Immature natural killer cell (primary cell): ENCODE measurements at regions not wholly inside any gene's neighbourhood (a gene's known extent, or its start where the extent isn't known, plus 50 kb on each side); places are given as distances from the start of the nearest gene placed in this dataset.

Source experiments
- DNase-seq, 3 donors: peaks; one replicate each; pipeline ENCODE4 v3.0.0; 2022; ENCODE audit warnings: mixed read lengths in 1 of 3
- H3K27ac Mint-ChIP-seq, 6 donors: one replicate each; pipeline ENCODE4 v1.8.0; 2020; ENCODE audit warnings: mixed read lengths in 6 of 6, mild to moderate bottlenecking in 5 of 6, inconsistent platforms in 4 of 6, moderate library complexity in 3 of 6
- H3K27me3 Mint-ChIP-seq, 3 donors: one replicate each; pipeline ENCODE4 v1.8.0; 2020 to 2021; ENCODE audit warnings: low read depth in 3 of 3, mild to moderate bottlenecking in 3 of 3, mixed read lengths in 3 of 3, moderate library complexity in 3 of 3, inconsistent platforms in 1 of 3
- H3K36me3 Mint-ChIP-seq, 3 donors: one replicate each; pipeline ENCODE4 v1.8.0; 2020; ENCODE audit warnings: mixed read lengths in 3 of 3, inconsistent platforms in 2 of 3, mild to moderate bottlenecking in 2 of 3
- H3K4me1 Mint-ChIP-seq, 2 donors: one replicate each; pipeline ENCODE4 v1.8.0; 2020; ENCODE audit warnings: inconsistent platforms in 2 of 2, mild to moderate bottlenecking in 2 of 2, mixed read lengths in 2 of 2, moderate library complexity in 1 of 2
- H3K4me3 Mint-ChIP-seq, 5 donors: one replicate each; pipeline ENCODE4 v1.8.0; 2020; ENCODE audit warnings: mild to moderate bottlenecking in 5 of 5, mixed read lengths in 5 of 5, inconsistent platforms in 3 of 5, moderate library complexity in 3 of 5
- H3K9me3 Mint-ChIP-seq, 6 donors: one replicate each; pipeline ENCODE4 v1.8.0; 2020; ENCODE audit warnings: mild to moderate bottlenecking in 6 of 6, mixed read lengths in 6 of 6, inconsistent platforms in 4 of 6, moderate library complexity in 3 of 6

DNA sequence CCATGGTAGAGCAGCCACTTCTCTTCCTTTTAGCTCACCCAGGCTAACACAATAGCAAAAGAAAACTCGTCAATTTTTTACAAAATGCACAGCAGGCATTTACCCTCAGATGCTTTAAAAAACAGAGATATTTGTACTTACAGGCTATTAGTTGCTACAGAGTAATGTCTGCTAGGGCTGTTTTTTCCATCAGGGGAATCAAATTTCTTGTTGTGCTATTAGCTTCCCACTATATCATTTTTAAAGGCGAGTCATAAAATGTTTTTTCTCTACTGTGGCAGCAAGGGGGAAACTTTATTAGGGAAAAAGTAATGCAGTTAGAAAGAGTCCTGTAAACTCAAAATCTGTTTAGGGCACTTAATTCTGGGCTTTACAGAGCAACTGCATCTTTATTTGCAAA lies 277.9 kb upstream of the THSD7B start:
- H3K4me3 Mint-ChIP-seq, result no peak overlapping the region
- peaks cover 0 to 9% (median under 1%) of the 10 kb centered on the region in 6 donors for H3K9me3 Mint-ChIP-seq
- H3K4me1 Mint-ChIP-seq, result no peaks in the 10 kb centered on the region
- peaks cover 0 to 7% (median 3%) of the 10 kb centered on the region in 3 donors for H3K27me3 Mint-ChIP-seq
- no peaks in the 10 kb centered on the region for H3K36me3 Mint-ChIP-seq
- no peak overlapping the region for H3K27ac Mint-ChIP-seq
- DNase-seq, result no peak

DNA sequence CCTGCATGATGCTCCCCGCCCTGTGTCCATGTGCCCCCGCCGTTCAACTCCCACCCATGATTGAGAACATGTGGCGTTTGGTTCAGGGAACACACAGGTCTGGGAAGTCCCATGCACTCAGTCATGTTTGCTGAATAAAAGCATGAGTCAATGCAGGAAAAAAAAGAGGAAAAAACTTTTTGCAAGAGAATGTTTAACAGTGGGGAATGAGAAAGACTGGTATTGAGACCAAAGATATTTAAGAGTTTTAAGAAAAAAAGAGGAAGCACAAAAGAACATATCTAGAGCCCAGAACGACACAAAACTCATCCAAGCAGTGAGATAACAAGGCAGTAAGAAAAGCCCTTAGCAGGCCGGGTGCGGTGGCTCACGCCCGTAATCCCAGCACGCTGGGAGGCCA lies 279.2 kb upstream of the THSD7B start:
- DNase-seq, result no peak
- Mint-ChIP-seq H3K4me3 (no peak overlapping the region), H3K4me1 (no peaks in the 10 kb centered on the region), H3K27ac (no peak overlapping the region), H3K36me3 (no peaks in the 10 kb centered on the region), H3K27me3 (peaks cover 0 to 4% (median 3%) of the 10 kb centered on the region in 3 donors), H3K9me3 (peaks cover 0 to 1% (median 0%) of the 10 kb centered on the region in 6 donors)

DNA sequence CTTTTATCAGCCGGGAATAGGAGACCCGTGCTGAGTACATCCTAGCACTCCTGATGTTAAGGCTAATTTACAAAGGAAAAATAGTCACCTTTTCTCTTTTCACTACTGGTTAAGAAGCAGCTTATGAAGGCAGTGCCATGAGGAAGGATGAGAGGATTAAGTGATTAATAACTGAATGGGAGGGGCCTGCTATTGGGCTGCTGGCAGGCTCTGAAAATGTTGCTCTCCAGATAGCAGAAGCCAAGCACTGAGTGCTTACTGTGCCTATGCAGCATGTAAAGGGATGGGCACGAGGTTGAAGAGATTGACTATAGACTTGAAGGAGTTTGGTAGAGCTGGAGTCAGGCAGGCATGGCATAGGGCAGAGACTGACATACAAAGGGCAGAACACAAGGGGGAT lies 282.4 kb upstream of the THSD7B start:
- peaks cover 0 to 4% (median 0%) of the 10 kb centered on the region in 3 donors for H3K36me3 Mint-ChIP-seq
- no peak overlapping the region for H3K4me3 Mint-ChIP-seq
- peaks cover 5 to 12% (median 8%) of the 10 kb centered on the region in 6 donors for H3K9me3 Mint-ChIP-seq
- H3K27me3 Mint-ChIP-seq, result peaks cover 0 to 4% (median 3%) of the 10 kb centered on the region in 3 donors
- DNase-seq, result no peak
- H3K4me1 Mint-ChIP-seq, result no peaks in the 10 kb centered on the region
- no peak overlapping the region for H3K27ac Mint-ChIP-seq

DNA sequence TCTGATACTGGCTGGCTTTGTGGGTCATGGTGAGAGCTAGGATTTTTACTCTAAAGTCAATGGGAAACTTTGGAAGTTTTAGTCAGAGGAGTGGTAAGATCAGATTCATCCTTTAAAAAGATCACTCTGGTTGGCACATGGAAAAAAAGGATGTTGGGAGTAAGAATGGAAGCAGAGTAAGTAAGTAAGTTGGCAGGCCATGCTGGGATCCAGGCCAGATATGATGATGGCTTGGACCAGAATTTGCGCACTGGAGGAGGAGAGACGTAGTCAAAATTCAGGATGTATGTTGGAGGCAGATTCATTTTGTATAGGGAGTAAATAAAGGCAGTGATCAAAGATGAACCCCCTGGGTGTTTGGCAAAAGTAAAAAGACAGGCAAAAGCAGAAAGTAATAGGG lies 283.3 kb upstream of the THSD7B start:
- no peak for DNase-seq
- H3K9me3 Mint-ChIP-seq, result peaks cover 5 to 13% (median 9%) of the 10 kb centered on the region in 6 donors
- H3K4me3 Mint-ChIP-seq, result no peak overlapping the region
- H3K36me3 Mint-ChIP-seq, result peaks cover 0 to 4% (median 0%) of the 10 kb centered on the region in 3 donors
- H3K27ac Mint-ChIP-seq, result no peak overlapping the region
- peaks cover 0 to 2% (median 1%) of the 10 kb centered on the region in 3 donors for H3K27me3 Mint-ChIP-seq
- H3K4me1 Mint-ChIP-seq, result no peaks in the 10 kb centered on the region

DNA sequence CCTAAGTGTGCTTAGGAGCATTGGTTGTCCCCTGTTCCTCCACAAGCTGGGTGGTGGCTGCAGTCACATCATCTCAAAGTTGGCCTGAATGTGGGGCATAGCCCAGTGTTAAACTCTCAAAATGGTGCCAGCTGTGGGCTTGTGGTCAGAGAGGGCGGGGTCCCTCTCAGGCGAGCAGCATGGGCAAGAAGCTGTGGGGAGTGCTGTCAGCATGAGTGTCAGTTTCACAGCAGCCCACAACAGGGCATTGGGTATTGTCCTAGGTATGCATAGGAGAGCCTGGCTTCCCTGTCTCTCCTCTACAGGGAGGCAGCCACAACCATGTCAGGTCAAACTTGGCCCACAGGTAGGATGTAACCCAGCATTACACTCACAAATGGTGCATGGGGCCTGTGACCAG lies 285.6 kb upstream of the THSD7B start:
- DNase-seq, result no peak
- peaks cover 5 to 13% (median 10%) of the 10 kb centered on the region in 6 donors for H3K9me3 Mint-ChIP-seq
- H3K4me1 Mint-ChIP-seq, result no peaks in the 10 kb centered on the region
- no peak overlapping the region for H3K27ac Mint-ChIP-seq
- H3K36me3 Mint-ChIP-seq, result peaks cover 0 to 4% (median 0%) of the 10 kb centered on the region in 3 donors
- H3K4me3 Mint-ChIP-seq, result no peak overlapping the region
- H3K27me3 Mint-ChIP-seq, result no peaks in the 10 kb centered on the region

DNA sequence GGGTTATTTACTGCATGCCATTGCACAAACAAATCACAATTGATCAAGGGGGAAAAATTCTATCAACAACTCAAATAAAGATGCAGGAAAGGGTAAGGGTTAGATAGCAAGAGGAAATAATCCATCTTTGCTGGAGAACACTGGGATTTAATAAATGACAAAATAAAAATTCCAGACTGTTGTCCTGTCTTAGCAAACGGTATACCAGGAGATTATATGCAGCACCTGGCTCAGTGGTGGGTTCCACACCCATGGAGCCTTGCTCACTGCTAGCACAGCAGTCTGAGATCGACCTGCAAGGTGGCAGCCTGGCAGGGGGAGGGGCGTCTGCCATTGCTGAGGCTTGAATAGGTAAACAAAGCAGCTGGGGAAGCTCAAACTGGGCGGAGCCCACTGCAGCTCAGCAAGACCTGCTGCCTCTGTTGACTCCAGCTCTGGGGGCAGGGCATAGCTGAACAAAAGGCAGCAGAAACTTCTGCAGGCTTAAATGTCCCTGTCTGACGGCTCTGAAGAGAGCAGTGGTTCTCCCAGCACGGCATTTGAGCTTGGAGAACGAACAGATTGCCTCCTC lies 296.5 kb upstream of the THSD7B start:
- no peak overlapping the region for H3K4me3 Mint-ChIP-seq
- H3K27me3 Mint-ChIP-seq, result peaks cover 0 to 15% (median 5%) of the 10 kb centered on the region in 3 donors
- DNase-seq, result no peak
- no peak overlapping the region for H3K27ac Mint-ChIP-seq
- peaks cover 0 to 9% (median 0%) of the 10 kb centered on the region in 6 donors for H3K9me3 Mint-ChIP-seq
- no peaks in the 10 kb centered on the region for H3K4me1 Mint-ChIP-seq
- H3K36me3 Mint-ChIP-seq, result peaks cover 0 to 5% (median 0%) of the 10 kb centered on the region in 3 donors

DNA sequence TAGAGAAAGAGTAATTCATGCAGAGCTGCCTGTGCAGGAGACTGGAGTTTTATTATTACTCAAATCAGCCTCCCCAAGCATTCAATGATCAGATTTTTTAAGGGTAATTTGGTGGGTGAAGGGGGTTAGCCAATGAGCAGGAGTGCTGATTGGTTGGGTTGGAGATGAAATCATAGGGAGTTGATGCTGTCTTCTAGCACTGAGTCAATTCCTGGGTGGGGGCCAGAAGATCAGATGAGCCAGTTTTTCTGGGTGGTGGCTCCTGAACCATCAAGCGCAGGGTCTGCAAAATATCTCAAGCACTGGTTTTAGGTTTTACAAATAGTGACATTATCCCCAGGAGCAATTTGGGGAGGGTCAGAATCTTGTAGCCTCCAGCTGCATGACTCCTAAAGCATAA lies 312.8 kb upstream of the THSD7B start:
- H3K4me3 Mint-ChIP-seq, result no peak overlapping the region
- DNase-seq, result no peak
- peaks cover 0 to 2% (median 0%) of the 10 kb centered on the region in 6 donors for H3K9me3 Mint-ChIP-seq
- no peaks in the 10 kb centered on the region for H3K36me3 Mint-ChIP-seq
- no peak overlapping the region for H3K27ac Mint-ChIP-seq
- peaks cover 2 to 12% (median 9%) of the 10 kb centered on the region in 3 donors for H3K27me3 Mint-ChIP-seq
- H3K4me1 Mint-ChIP-seq, result no peaks in the 10 kb centered on the region

DNA sequence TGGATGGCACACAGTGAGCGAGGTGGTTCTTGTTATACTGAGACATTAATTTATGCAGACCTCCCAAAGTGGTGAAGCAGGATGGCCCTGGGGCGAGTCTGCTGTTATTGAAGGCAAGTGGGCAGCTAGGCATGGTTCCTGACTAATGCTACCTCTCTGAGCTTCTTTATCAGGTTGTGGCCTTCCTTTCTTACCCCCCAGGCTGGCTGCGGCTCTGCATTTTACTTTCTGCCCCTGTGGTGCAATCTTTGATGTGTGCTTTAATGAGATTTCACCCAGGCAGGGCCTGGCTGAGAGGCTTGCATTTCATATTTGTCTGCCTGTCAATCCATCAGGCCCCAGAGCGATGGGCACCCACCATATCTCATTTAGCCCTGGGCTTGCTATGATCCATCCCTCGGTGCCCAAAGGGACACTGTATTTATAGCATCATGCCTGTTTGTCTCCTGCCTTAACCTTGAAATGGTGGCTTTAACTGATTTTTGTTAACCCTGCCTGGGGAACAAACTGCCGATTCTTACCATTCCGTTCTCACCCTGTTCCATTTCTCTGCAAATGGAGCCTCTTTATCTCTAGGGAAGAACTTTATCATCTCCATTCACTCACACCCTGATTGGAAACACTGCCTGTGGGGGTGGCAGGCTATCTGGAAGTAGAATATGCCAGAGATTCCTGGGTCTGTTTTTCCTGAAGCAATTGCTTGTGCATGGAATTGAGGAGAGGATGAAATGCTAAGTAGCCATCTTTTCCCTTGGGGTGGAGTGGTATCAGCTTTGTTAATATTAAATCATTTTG lies 316.2 kb upstream of the THSD7B start:
- H3K4me3 Mint-ChIP-seq, result no peak overlapping the region
- H3K27ac Mint-ChIP-seq, result no peak overlapping the region
- peaks cover 0 to 2% (median 0%) of the 10 kb centered on the region in 6 donors for H3K9me3 Mint-ChIP-seq
- DNase-seq, result no peak
- H3K36me3 Mint-ChIP-seq, result no peaks in the 10 kb centered on the region
- peaks cover 5 to 15% (median 6%) of the 10 kb centered on the region in 3 donors for H3K27me3 Mint-ChIP-seq
- H3K4me1 Mint-ChIP-seq, result no peaks in the 10 kb centered on the region

DNA sequence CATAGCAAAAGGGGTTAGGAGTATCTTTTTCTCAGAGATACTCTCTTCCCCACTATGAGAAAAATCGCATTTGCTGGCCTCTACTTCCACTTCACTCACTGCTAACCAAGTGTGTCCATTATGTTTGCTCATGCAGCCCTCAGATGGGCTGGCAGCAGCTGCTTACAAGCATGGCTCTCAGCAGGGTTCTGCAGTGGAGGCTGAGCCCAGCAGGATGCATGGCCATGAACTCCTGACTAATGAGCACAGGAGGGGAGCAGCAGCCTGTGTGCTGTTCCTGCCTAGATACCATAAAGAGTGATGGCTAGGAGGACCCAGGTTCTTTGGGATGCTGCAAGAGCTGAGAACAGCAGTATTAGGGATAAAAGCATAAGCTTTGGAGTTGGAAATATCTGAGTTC lies 316.9 kb upstream of the THSD7B start:
- Mint-ChIP-seq H3K9me3 (peaks cover 0 to 2% (median 0%) of the 10 kb centered on the region in 6 donors), H3K27ac (no peak overlapping the region), H3K4me3 (no peak overlapping the region), H3K36me3 (no peaks in the 10 kb centered on the region), H3K27me3 (peaks cover 5 to 15% (median 5%) of the 10 kb centered on the region in 3 donors), H3K4me1 (no peaks in the 10 kb centered on the region)
- DNase-seq, result no peak

DNA sequence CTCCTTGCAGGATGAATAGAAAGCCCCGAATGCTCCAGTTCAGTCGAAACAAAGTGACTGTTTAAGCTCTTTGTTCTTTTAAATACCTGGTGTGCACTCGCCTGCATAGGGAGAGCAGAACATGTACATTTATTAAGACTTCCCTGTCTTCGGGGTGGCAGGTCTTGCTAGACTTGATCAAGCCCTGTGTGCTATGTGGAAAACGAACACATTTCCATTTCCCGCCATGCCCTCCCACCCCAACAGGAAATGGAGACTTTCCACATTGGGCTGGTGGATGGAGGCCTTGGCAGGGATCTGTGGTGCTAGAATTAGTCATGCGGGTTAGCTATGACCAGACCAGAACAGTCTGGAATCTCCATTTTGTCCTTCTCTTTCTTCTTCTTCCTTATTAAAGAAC lies 321.0 kb upstream of the THSD7B start:
- Mint-ChIP-seq H3K9me3 (no peaks in the 10 kb centered on the region), H3K4me3 (no peak overlapping the region), H3K4me1 (no peaks in the 10 kb centered on the region), H3K27me3 (peaks cover 2 to 12% (median 7%) of the 10 kb centered on the region in 3 donors), H3K27ac (no peak overlapping the region), H3K36me3 (no peaks in the 10 kb centered on the region)
- no peak for DNase-seq

DNA sequence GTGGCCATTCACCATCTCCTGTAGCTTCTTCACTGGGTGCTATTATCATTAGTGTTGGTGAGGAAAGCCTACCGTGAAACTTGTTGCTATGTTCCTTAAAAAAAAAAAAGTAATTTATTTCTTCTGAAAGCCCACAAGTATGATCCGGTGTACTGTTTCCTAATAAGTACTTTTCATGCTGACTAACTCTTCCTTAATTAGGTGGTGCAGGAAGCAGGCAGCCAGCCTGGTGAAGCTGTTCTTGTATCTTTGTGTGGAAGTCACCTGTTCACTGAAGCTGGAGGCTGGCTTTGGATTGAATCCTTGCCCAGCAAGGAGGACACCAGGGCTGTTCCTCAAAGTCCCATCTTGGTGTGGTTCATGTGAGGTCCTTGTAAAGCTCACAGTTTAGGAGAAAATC lies 321.7 kb upstream of the THSD7B start:
- Mint-ChIP-seq H3K9me3 (no peaks in the 10 kb centered on the region), H3K27me3 (peaks cover 2 to 12% (median 7%) of the 10 kb centered on the region in 3 donors), H3K4me1 (no peaks in the 10 kb centered on the region), H3K4me3 (no peak overlapping the region), H3K36me3 (no peaks in the 10 kb centered on the region), H3K27ac (no peak overlapping the region)
- DNase-seq, result no peak

DNA sequence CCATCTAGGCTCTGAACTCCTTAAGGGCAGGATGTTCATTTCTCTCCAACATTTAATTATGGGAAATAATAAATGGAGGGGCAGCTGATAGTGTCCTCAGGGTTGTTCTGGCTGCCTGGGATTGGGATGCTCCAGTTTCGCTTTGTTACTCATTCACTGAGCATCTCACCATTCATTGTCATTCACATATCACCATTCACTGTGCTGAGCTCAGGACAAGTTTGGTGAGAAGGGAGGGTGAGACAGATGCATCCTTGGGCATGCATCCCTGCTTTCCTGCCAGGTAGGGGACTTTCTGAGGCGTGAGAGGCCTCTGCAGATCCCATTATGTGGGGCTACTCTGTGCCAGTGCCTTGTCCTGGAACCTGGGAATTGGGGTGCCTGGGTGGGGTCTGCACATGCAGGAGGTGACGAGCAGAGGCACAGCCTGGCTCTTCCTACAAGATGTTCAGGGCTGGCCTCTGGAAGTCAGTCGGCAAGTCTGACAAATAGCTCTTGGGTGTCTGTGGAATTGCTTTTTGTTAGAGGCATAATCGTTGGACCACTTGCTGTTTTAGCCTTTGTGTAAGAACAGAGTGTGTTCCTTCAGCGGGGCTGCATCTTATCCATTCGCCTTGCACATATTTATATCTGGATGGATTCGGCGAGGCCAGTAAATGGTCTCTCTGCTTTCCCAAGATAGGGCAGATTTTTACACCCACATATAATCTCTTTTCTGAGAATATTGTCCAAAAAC lies 323.2 kb upstream of the THSD7B start:
- H3K27ac Mint-ChIP-seq, result no peak overlapping the region
- H3K4me3 Mint-ChIP-seq, result no peak overlapping the region
- no peaks in the 10 kb centered on the region for H3K9me3 Mint-ChIP-seq
- no peaks in the 10 kb centered on the region for H3K36me3 Mint-ChIP-seq
- H3K4me1 Mint-ChIP-seq, result no peaks in the 10 kb centered on the region
- DNase-seq, result no peak
- H3K27me3 Mint-ChIP-seq, result peaks cover 2 to 10% (median 8%) of the 10 kb centered on the region in 3 donors

DNA sequence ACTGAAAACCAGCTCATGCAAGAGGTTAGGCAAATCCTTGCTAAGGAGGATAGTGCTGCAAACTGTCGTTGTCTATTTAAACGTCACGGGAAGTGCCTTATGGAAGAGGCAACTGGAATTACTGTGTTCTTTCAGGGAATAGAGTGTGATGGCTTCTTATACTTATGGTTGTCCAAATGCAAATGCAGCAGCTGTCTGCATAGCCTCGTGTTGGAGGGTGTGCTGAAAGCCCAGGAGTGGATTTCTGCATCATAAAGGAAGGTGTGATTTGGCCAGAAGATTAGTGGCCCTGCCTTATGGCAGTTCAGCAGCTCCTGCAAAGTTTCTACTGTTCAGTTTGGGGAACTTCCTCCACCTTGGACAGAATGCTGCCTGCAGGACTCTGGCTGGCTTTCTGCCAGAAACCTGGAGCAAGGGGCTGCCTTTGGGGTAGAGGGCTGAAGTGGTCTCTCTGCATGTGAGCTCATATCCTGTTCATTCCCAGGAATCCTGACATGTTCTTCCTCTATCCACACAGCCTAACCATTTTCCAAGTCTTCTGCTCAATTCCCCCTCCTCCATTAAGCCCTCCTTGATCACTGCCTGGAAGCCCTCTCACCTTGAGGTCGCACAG lies 321.2 kb upstream of the CXCR4 start:
- no peaks in the 10 kb centered on the region for H3K36me3 Mint-ChIP-seq
- no peak for DNase-seq
- H3K9me3 Mint-ChIP-seq, result no peaks in the 10 kb centered on the region
- no peak overlapping the region for H3K4me3 Mint-ChIP-seq
- no peaks in the 10 kb centered on the region for H3K4me1 Mint-ChIP-seq
- no peak overlapping the region for H3K27ac Mint-ChIP-seq
- H3K27me3 Mint-ChIP-seq, result peaks cover 0 to 7% (median 0%) of the 10 kb centered on the region in 3 donors

DNA sequence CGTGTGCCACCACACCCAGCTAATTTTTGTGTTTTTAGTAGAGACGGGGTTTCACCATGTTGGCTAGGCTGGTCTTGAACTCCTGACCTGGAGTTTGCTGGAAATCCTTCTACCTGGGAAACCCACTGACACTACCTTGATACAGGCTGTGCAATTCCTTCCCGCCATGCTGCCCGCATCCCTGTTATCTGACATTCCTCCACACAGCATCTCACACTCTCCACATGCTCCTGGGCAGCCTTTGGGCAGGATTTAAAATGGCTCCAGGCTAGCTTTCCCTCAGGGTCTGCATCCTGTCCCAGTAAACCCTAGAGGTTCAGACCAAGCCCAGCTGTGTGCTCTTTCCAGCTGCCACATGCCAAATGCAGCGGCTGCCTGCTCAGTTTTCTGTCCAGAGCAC lies 319.5 kb upstream of the CXCR4 start:
- Mint-ChIP-seq H3K36me3 (no peaks in the 10 kb centered on the region), H3K27ac (no peak overlapping the region), H3K9me3 (no peaks in the 10 kb centered on the region), H3K4me1 (no peaks in the 10 kb centered on the region), H3K4me3 (no peak overlapping the region), H3K27me3 (peaks cover 0 to 7% (median 0%) of the 10 kb centered on the region in 3 donors)
- no peak for DNase-seq
